ENCODE measurements at regions not wholly inside any gene's neighbourhood (a gene's known extent, or its start where the extent isn't known, plus 50 kb on each side); places are given as distances from the start of the nearest gene placed in this dataset.
"Not testable (repeated sequence)": the region's sequence is repeated elsewhere in the genome, so short reads cannot be mapped to it uniquely, and the experiment has no call there.

- no peak for DNase-seq
These were observed 206.3 kb upstream of the SPHKAP start for GRCh38 chr2:228387776-228388175.

- DNase-seq: no peak
These were observed 197.4 kb upstream of the SPHKAP start for GRCh38 chr2:228378696-228379425.

- DNase-seq: no peak
These were observed 196.7 kb upstream of the SPHKAP start for GRCh38 chr2:228378233-228378632.

- DNase-seq: no peak
These were observed 196.0 kb upstream of the SPHKAP start for GRCh38 chr2:228377533-228377932.

GRCh38 chr2:228374741-228375140 lies 193.3 kb upstream of the SPHKAP start:
- DNase-seq: no peak

- DNase-seq: no peak
These were observed 191.7 kb upstream of the SPHKAP start for GRCh38 chr2:228373191-228373590.

GRCh38 chr2:228372212-228372611 lies 190.7 kb upstream of the SPHKAP start:
- DNase-seq: no peak

- DNase-seq: no peak
These were observed 188.0 kb upstream of the SPHKAP start for GRCh38 chr2:228369400-228370031.

- no peak for DNase-seq
These were observed 185.9 kb upstream of the SPHKAP start for GRCh38 chr2:228367356-228367755.

GRCh38 chr2:228359473-228359872 lies 178.0 kb upstream of the SPHKAP start:
- no peak for DNase-seq

- DNase-seq: no peak
These were observed 174.4 kb upstream of the SPHKAP start for GRCh38 chr2:228355897-228356296.

- not testable (repeated sequence) for DNase-seq
These were observed 171.5 kb upstream of the SPHKAP start for GRCh38 chr2:228352980-228353379.

GRCh38 chr2:228352048-228352447 lies 170.6 kb upstream of the SPHKAP start:
- DNase-seq: no peak

GRCh38 chr2:228348516-228349064 lies 167.1 kb upstream of the SPHKAP start:
- DNase-seq: no peak

- no peak for DNase-seq
These were observed 163.0 kb upstream of the SPHKAP start for GRCh38 chr2:228344531-228344930.

GRCh38 chr2:228339525-228339924 lies 158.0 kb upstream of the SPHKAP start:
- DNase-seq: no peak

GRCh38 chr2:228334180-228334579 lies 152.7 kb upstream of the SPHKAP start:
- DNase-seq: no peak

- DNase-seq: no peak
These were observed 147.8 kb upstream of the SPHKAP start for GRCh38 chr2:228329282-228329681.

- no peak for DNase-seq
These were observed 139.5 kb upstream of the SPHKAP start for GRCh38 chr2:228321015-228321414.

- DNase-seq: peak; percentile 64
These were observed 136.7 kb upstream of the SPHKAP start for GRCh38 chr2:228318218-228318617.

GRCh38 chr2:228312172-228312571 lies 130.7 kb upstream of the SPHKAP start:
- no peak for DNase-seq

GRCh38 chr2:228303960-228304359 lies 122.5 kb upstream of the SPHKAP start:
- DNase-seq: no peak

GRCh38 chr2:228283491-228284171 lies 102.1 kb upstream of the SPHKAP start:
- DNase-seq: no peak

- no peak for DNase-seq
These were observed 100.9 kb upstream of the SPHKAP start for GRCh38 chr2:228282376-228282775.

Data from SHP77 treated with DMSO at 0.1 percent for 48 hours (cell line).